ENCODE measurements at regions not wholly inside any gene's neighbourhood (a gene's known extent, or its start where the extent isn't known, plus 50 kb on each side); places are given as distances from the start of the nearest gene placed in this dataset.

DNA sequence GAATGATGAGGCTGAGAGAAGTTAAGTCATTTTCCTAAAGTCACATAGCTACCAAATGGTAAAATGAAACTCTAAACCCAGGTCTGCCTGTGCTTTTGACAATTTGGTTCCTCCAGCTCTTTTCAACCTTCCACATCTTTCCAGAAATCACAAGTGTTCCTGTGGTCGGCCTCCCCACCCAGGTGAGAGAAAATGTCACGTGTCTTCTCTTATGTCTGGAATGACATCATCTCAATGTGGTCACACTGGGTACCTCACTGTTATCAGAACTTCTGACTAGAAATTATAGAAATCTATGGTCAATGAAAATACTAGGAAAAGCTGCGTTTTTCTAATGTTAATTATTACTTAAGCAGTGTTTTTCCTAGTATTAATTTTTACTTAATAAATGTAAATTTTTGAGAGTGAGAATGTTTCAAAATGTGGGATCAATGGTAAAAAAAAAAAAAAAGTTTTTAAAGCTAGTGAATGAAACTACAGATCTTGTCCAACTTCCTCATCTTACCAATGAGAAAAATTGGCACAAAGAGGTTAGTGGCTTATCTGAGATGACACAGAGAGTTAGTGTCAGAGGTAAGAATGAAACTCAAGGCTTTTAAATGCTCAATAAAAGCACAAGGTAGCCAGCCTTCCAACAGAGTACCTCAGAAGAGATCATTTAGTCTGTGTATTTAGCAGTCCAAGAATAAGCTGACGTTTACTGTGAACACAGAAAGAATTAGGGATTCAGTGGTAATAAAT, 228.7 kb upstream of the NR4A3 start:
- Histone ChIP-seq H3K56ac (ENCODE audit: insufficient read length, low read depth, low read length) (no peak overlapping the region), H3K18ac (ENCODE audit: insufficient read length, low read depth, low read length) (no peak overlapping the region), H3K27me3 (ENCODE audit: insufficient read depth, low read length) (no peaks in the 10 kb centered on the region; the same call in 1 of the 2 replicates), H3K9me3 (ENCODE audit: control insufficient read depth, low read depth, low read length) (no peaks in the 10 kb centered on the region), H2AFZ (ENCODE audit: low read length) (no peak overlapping the region), H4K20me1 (ENCODE audit: control insufficient read depth, insufficient read depth, insufficient read length) (no peaks in the 10 kb centered on the region), H3K79me2 (ENCODE audit: insufficient read depth, low read length) (no peaks in the 10 kb centered on the region), H2BK12ac (ENCODE audit: insufficient read length, low read depth, low read length) (no peak overlapping the region), H3K23me2 (ENCODE audit: insufficient read length, low read depth, low read length, poor library complexity, severe bottlenecking) (no peaks in the 10 kb centered on the region), H2BK15ac (ENCODE audit: low read depth, low read length) (no peak overlapping the region), H3K4ac (ENCODE audit: low read depth, low read length) (no peak overlapping the region), H3T11ph (ENCODE audit: low read length) (no peak overlapping the region), H2AK5ac (ENCODE audit: insufficient read length, low read length) (no peak overlapping the region), H4K5ac (ENCODE audit: insufficient read length, low read depth, low read length) (no peak overlapping the region), H3K9ac (ENCODE audit: extremely low read depth, insufficient read length, low read length) (no peak overlapping the region), H4K91ac (ENCODE audit: insufficient read length, low read depth, low read length) (no peak overlapping the region), H3K79me1 (ENCODE audit: insufficient read depth, low read depth, low read length, poor library complexity, severe bottlenecking) (no peaks in the 10 kb centered on the region), H2BK120ac (ENCODE audit: low read depth, low read length, poor library complexity, severe bottlenecking) (no peak overlapping the region), H3K27ac (ENCODE audit: insufficient read length, low read depth, low read length) (no peak overlapping the region), H2BK5ac (ENCODE audit: insufficient read length, low read length) (no peak overlapping the region), H3K14ac (ENCODE audit: insufficient read depth, low read length) (no peak overlapping the region), H3K4me1 (ENCODE audit: insufficient read depth, low read length) (no peaks in the 10 kb centered on the region), H4K8ac (replicated peaks; ENCODE audit: insufficient read length, low read depth, low read length) (no peak overlapping the region), H2BK20ac (ENCODE audit: low read depth, low read length, poor library complexity, severe bottlenecking) (no peak overlapping the region), H3K23ac (ENCODE audit: insufficient read length, low read depth, low read length) (no peak overlapping the region), H3K4me2 (ENCODE audit: insufficient read depth, insufficient read length, low read length) (no peak overlapping the region)
- Mint-ChIP-seq H3K27ac (no peak overlapping the region), H3K27me3 (ENCODE audit: low read depth) (no peaks in the 10 kb centered on the region), H3K4me1 (no peaks in the 10 kb centered on the region), H3K36me3 (ENCODE audit: insufficient read depth in 1 of 3, low read depth in 3 of 3) (no peaks in the 10 kb centered on the region), H3K9me3 (no peaks in the 10 kb centered on the region), H3K4me3 (no peak overlapping the region)
- TF ChIP-seq CTCF (conservative IDR thresholded peaks at IDR 0.05): no peak
- DNase-seq: no peak
- no CpG with 5 or more reads among the region's 4 CpGs for WGBS (ENCODE audit: extremely low coverage, insufficient read length, low lambda C conversion rate)
